HL-60 (cell line): ENCODE measurements at regions not wholly inside any gene's neighbourhood (a gene's known extent, or its start where the extent isn't known, plus 50 kb on each side); places are given as distances from the start of the nearest gene placed in this dataset.

Experiments used
- DNase-seq, 2 experiments: peaks; one replicate each; pipeline ENCODE4 v3.0.0-alpha.2; 2010 to 2020; ENCODE audit warnings: low read depth in 1 of 2, low spot score in 1 of 2
- H3K27ac ChIP-seq: fragments of 250-450 bp; sonication (Bioruptor Pico); replicated peaks from 2 replicates; pipeline ENCODE4 v1.5.1; 2020; ENCODE audit warnings: mild to moderate bottlenecking, moderate library complexity
- H3K27me3 ChIP-seq: fragments of 250-450 bp; sonication (Bioruptor Pico); 2 replicates; pipeline ENCODE4 v1.5.1; 2021; ENCODE audit warnings: mild to moderate bottlenecking, moderate library complexity; ENCODE audit not compliant: insufficient read depth, poor library complexity, severe bottlenecking
- H3K4me3 ChIP-seq: replicated peaks from 2 replicates; pipeline ENCODE4 v1.5.1; 2011; ENCODE audit warnings: mild to moderate bottlenecking, control low read depth, low read length; ENCODE audit not compliant: insufficient read depth
- GABPA ChIP-seq: IDR thresholded peaks from 2 replicates; pipeline ENCODE4 v1.6.1; 2012; ENCODE audit warnings: low read depth
- POLR2AphosphoS5 ChIP-seq: IDR thresholded peaks from 2 replicates; pipeline ENCODE4 v1.6.1; 2012; ENCODE audit warnings: low read depth
- SPI1 ChIP-seq: IDR thresholded peaks from 2 replicates; pipeline ENCODE4 v1.6.1; 2012; ENCODE audit warnings: low read depth, mild to moderate bottlenecking, borderline replicate concordance
- TF ChIP-seq, protein P1 (sequence below): IDR thresholded peaks from 2 replicates; pipeline ENCODE4 v1.6.1; 2012; ENCODE audit warnings: low read depth; ENCODE audit not compliant: insufficient replicate concordance
- TF ChIP-seq, protein P2 (sequence below): IDR thresholded peaks from one replicate; pipeline ENCODE4 v1.5.1; 2011; ENCODE audit warnings: low read length, control low read depth, inconsistent platforms; ENCODE audit not compliant: insufficient read depth

DNA sequence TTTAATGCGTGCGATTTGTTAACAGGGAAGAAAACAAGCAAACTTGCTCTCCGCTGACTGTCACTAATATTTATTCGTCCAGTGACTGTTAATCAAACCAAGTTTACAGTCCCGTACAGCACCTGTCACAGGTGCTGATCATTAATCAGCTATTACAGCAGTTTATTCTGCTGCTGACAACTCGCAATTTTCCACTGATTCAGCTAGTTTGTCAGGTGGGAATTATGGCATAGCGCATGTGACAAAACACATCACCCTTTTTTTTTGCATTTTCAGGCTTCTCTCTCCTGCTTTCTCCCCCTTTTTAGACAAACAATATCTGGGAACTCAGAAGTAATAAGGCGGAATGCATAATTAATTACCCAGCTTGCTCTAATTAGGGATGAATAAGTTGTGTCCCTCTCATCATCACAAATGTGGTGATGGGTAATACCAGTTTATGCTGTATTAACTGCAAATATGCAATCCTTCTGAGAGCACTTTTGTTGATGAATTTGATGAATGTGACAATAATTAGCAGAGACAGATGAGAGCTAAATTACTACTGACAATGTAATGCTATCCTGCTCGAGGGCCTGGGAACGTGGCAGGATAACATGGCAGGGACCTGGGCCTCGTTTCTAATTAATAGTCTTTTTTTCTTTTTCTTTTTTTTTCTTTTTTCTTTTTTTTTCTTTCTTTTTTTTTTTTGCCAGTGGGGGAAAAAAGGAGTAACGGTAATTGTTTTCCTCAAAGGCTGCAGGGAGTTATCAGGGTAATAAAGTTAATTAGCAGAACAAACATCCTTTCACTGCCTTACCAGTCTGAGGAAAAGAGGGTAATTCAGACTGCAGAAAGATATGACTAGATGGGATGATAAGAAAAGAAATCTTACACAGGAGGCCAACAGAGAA is 150.3 kb upstream of the SOX2 start:
- Histone ChIP-seq H3K27ac (no peak overlapping the region), H3K4me3 (no peak overlapping the region), H3K27me3 (no peaks in the 10 kb centered on the region)
- TF ChIP-seq POLR2AphosphoS5, result no peak
- TF ChIP-seq, protein P1, sequence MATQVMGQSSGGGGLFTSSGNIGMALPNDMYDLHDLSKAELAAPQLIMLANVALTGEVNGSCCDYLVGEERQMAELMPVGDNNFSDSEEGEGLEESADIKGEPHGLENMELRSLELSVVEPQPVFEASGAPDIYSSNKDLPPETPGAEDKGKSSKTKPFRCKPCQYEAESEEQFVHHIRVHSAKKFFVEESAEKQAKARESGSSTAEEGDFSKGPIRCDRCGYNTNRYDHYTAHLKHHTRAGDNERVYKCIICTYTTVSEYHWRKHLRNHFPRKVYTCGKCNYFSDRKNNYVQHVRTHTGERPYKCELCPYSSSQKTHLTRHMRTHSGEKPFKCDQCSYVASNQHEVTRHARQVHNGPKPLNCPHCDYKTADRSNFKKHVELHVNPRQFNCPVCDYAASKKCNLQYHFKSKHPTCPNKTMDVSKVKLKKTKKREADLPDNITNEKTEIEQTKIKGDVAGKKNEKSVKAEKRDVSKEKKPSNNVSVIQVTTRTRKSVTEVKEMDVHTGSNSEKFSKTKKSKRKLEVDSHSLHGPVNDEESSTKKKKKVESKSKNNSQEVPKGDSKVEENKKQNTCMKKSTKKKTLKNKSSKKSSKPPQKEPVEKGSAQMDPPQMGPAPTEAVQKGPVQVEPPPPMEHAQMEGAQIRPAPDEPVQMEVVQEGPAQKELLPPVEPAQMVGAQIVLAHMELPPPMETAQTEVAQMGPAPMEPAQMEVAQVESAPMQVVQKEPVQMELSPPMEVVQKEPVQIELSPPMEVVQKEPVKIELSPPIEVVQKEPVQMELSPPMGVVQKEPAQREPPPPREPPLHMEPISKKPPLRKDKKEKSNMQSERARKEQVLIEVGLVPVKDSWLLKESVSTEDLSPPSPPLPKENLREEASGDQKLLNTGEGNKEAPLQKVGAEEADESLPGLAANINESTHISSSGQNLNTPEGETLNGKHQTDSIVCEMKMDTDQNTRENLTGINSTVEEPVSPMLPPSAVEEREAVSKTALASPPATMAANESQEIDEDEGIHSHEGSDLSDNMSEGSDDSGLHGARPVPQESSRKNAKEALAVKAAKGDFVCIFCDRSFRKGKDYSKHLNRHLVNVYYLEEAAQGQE, result no peak
- no peak for TF ChIP-seq SPI1
- TF ChIP-seq, protein P2, sequence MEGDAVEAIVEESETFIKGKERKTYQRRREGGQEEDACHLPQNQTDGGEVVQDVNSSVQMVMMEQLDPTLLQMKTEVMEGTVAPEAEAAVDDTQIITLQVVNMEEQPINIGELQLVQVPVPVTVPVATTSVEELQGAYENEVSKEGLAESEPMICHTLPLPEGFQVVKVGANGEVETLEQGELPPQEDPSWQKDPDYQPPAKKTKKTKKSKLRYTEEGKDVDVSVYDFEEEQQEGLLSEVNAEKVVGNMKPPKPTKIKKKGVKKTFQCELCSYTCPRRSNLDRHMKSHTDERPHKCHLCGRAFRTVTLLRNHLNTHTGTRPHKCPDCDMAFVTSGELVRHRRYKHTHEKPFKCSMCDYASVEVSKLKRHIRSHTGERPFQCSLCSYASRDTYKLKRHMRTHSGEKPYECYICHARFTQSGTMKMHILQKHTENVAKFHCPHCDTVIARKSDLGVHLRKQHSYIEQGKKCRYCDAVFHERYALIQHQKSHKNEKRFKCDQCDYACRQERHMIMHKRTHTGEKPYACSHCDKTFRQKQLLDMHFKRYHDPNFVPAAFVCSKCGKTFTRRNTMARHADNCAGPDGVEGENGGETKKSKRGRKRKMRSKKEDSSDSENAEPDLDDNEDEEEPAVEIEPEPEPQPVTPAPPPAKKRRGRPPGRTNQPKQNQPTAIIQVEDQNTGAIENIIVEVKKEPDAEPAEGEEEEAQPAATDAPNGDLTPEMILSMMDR, result no peak
- no peak for TF ChIP-seq GABPA
- no peak for DNase-seq

DNA sequence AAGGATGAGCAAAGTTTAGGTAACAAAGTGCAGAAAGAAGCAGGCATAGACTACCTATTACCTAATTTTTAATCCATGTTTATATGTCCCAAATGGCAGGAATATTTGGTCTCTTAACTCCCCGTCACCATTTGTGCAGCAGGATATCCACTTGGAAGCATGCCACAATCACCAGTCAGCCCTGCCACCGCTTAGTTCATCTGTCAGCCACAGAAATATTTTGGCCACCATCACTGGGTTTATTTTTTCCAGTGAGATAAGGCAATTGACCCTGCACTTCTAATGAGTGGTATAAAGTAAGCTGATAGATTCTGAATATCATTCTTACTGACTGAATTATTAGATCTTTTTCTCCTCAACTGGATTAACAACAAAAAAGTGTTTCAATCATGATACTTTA is 152.9 kb upstream of the SOX2 start:
- TF ChIP-seq, protein P1, result no peak
- TF ChIP-seq POLR2AphosphoS5, result no peak
- TF ChIP-seq, protein P2, result no peak
- no peak for TF ChIP-seq SPI1
- TF ChIP-seq GABPA, result no peak
- Histone ChIP-seq H3K27me3 (no peaks in the 10 kb centered on the region), H3K27ac (no peak overlapping the region), H3K4me3 (no peak overlapping the region)
- DNase-seq, result no peak

DNA sequence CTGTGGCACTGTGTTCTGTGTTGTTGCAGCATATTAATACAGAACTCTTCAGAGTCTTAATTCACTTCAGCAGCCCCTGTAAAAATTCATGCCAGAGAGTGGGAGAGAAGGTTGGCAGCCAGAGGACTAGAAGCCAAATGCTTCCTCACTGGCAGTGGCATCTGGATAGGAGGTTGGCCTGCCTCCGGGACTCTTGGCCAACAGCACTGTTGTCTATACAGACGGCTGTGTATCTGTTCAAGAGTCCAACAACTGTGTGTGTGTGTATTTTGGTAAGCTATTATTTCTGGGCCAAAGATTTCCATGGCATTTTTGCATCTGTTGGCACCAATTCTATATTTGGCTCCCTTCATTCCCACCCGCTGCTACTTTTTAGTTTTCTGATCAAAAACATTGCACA is 156.0 kb upstream of the SOX2 start:
- Histone ChIP-seq H3K4me3 (no peak overlapping the region), H3K27me3 (no peaks in the 10 kb centered on the region), H3K27ac (no peak overlapping the region)
- TF ChIP-seq, protein P2, result no peak
- TF ChIP-seq SPI1 (no peak), GABPA (no peak), POLR2AphosphoS5 (no peak)
- TF ChIP-seq, protein P1, result no peak
- DNase-seq, result no peak
